NCI-H2227 treated with DMSO at 0.1 percent for 48 hours (cell line): ENCODE measurements at regions not wholly inside any gene's neighbourhood (a gene's known extent, or its start where the extent isn't known, plus 50 kb on each side); places are given as distances from the start of the nearest gene placed in this dataset.

ENCODE experiments used
- DNase-seq: peaks from one replicate; lab custom pipeline; 2025; lab: John Stamatoyannopoulos, UW

DNA sequence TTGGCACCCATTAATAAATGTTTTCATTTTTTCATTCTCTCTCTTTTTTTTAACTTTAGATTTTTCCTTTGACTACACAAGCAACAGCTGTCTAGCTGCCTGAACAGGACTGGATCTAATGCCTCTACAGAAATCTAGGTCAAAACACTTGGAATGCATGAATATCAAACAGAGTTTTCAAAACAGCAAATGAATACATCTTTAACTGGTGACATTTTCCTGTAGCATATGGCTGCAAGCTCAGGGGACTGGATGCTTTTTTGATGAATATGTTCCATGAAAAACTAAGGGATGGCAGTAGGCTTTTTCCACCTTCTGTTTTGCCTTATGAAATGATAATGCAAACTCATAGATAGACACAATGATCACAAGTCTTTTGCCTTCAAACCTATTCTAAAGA, 661.7 kb downstream of the MCTP2 start:
- DNase-seq = no peak

DNA sequence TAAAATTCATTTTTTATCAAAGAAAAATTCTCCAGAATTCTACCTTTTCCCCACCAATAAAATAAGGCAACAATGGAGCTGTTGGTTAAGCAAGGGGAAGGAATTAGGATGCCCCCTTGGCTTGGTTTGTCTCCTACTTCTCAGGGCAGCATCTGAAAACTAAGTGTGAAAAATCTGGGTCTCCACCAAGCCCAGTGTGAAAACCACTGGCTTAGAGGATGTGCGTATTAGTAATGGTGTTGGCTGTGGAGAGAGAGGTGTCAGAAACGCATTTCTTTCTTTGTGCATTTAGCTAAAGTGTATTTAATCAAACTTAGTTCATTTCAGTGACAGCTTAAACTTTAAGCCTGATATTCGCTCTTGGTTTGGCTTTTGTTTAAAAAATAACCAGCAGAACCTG, 662.7 kb downstream of the MCTP2 start:
- DNase-seq = no peak

DNA sequence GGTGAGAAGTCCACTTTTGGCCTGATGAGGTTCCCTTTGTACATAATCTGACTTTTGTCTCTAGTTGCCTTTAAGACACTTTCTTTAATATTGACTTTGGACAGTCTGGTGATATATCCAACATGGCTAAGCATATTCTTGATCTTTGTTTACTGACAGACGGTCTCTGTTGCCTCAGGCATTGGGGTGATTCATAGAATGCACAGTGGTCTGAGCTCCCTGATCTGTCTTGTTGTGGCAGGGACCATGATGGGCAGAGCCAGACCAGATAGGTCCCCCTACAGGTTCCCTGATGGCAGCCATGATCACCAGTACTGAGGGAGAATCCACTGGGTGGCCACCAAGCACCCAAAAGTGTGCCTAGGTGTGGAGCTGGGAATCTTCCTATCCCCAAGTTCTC, 678.1 kb downstream of the MCTP2 start:
- no peak for DNase-seq

DNA sequence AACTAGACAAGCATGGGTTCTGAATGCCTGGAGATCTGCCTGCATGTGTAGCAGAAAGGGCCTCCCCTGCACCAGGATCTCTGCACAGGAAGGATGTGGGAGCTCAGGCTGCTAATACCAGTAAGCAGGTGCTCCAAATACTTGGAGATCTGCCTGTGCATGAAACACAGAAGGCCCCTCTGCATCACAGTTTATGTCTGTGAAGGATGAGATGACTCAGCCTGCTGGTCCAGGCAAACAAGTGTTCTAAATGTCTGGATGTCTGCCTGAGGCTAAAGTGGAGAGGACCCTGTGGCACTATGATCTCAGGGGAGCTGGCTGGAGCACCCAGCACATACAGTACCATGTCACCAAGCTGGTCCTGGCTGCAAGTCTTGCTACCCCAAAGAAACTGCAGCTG, 678.8 kb downstream of the MCTP2 start:
- no peak for DNase-seq

DNA sequence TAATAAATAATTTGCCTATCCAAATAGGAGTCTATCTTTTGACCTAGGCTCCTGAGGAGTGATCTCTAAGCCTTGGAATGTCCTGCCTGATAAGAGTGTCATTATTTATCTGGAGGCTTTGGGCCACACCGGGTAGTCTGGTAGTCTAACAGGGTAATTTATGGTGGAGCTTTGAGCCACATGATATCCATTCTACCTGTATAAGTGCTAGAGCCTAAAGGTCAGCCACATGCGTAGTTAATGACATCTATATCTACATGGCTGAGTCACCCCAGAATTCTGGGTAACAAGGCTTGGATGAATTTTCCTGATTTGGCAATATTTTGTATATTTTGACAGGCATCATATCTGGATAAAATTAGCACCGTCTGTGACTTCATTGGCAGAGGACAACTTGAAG, 681.4 kb downstream of the MCTP2 start:
- no peak for DNase-seq

DNA sequence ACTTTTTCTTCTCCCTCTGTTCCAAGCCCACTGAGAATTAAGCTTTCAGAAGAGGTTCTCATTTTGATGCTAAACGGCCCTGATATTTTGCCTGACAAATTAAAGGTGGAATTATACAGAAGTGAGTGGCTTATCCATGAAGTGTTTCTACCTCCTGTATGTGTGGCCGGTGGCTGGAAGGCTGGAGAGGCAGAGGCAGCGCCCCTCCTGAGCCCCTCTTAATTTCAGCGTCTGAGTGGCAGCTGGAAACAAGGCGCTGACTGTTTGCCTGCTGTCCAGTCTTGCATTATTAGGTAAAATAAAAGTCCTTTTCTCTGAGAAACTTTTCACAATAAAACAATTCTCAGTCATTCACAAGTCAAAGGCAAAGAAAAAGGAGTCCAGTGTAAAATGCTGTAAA, 685.7 kb downstream of the MCTP2 start:
- no peak for DNase-seq

DNA sequence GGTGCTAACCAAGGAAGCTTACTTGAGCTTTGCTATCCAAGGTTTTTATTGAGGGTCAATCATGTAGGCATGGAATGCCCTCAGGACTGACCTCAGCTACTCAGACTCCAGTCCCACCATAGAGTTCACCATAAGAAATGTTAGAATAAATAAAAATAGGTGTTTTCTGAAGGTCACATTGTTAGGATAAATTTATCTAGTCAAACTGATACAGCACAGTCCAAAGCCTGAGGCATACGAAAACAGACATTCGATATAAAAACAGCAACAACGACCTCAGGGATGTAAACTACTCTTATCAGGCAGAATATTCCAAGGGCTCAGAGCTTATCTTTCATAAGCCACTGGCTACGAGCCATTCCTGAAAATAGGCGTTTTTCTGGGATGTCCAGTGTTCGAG, 690.6 kb downstream of the MCTP2 start:
- DNase-seq = no peak

DNA sequence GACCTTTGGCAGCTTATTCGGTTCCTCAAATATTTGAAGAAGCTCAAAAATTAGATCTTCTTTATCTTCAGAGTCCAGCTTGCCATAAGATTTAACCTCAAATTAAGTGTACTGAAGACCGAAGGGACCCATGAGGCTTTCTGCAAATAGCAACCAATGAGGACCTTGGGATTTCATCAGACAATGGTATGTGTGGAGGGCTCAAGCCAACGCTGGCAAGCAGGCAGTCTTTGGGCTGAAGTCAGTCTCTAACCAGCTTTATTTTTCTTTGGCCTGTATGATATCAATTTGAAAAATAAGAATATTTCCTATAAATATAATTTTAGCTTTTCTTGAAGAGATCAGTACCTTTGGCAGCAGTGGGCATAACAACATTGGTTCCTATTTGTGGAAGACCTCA, 692.7 kb downstream of the MCTP2 start:
- DNase-seq = no peak

DNA sequence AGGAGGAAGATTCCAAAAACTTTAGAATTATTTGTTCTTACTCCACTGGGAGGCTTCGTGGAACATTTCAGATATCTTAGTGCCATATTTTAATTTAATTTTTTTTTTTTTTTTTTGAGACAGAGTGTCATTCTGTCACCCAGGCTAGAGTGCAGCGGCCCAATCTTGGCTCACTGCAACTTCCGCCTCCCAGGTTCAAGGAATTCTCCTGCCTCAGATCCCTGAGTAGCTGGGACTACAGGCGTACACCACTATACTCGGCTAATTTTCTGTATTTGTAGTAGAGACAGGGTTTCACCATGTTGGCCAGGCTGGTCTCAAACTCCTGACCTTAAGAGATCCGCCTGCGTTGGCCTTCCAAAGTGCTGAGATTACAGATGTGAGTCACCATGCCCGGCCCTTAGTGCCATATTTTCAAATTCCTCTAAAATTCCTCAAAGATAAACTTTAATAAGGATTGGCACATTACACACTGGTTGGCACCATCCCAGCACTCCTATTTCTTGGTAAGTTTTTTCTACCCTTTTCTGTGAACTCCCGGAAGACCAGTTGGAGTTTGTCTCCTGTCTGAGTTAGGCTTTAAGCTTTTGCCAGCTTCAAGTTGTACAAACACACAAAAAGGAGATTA, 693.7 kb downstream of the MCTP2 start:
- no peak for DNase-seq

DNA sequence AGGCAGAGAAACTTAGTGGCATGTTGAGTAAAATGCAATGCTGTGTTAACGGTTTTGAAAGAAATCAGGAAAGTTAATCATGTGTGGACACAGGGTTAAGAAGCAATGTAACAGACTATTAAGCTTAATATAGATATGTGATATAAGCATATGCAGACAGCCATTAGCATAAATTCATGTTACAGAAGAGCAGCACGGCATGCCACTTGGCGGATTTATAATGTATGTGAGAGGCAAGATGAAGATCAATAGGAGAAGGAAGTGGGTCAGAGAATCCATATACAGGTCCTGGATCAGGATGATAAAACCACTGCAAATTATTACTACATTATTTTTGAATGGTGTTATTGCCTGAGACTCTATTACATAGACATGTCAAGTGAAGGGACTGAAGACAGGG, 694.3 kb downstream of the MCTP2 start:
- DNase-seq = no peak

DNA sequence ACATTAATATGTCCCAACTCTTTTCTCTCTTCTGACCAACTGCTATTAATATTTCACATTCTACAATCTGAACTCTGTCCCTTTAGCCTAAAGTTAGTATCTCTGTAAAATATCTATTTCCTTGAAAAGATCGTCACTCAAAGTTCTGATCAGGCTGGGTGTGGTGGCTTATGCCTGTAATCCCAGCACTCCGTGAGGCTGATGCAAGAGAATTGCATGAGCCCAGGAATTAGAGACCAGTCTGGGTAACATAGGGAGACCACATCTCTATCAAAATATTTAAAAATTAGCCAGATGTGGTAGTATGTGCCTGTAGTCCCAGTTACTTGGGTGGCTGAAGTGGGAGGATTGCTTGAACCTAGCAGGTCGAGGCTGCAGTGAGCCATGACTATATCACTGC, 695.6 kb downstream of the MCTP2 start:
- no peak for DNase-seq

DNA sequence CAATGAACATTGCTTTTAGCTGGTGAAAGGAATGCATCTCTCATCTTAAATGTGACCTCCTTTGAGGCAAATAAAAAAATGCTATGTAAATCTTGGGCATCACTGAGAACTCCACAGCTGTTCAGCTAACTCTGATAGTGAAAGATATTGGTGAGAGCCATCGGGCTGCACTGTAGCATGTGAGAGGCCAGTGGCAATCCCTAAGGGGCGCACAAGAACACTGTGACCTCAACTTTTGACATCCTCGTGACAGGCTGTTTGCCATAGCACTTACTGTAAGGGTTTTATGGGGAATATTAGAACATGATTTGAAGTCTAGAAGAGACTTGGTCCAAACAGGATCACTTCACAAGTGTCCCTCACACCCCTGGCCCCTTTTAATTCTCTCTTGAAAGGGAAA, 697.9 kb downstream of the MCTP2 start:
- DNase-seq = no peak

DNA sequence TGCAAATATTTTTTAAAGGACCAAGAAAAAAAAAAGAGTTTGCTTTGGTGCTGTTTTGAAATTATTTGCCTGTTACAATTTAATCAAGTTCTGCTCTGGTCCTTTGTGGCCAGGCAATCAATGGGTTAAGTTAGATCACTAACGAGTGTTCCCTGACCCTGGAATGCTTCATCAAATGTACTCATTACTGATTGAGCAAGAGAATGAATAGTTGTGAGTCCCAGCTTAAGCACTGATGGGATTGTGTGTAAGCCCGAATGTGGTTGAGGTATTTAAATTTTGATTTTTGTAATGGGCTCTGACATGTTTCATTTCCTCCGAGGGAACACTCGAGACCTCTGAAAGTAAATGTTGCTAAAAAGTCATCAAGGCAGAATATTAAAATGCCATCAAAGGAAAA, 699.1 kb downstream of the MCTP2 start:
- DNase-seq = no peak

DNA sequence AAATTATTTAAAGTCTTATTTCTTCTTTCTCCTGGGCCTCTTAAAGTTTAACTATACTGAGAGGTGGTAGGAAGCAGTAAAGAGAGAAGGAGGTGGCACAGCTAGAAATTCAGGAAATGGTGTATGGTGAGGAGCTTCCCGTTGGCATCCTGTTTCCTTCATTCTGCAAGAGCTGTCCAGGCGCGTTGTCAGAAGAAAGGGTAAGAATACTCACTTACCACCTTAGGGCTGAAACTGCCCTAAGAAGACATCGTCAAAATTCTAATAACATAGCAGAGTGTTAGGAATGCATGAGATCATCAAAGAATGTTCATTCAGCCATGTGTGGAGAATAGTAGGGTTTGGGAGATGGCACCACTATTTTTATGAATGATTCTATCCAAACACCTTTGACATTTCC, 699.6 kb downstream of the MCTP2 start:
- no peak for DNase-seq

DNA sequence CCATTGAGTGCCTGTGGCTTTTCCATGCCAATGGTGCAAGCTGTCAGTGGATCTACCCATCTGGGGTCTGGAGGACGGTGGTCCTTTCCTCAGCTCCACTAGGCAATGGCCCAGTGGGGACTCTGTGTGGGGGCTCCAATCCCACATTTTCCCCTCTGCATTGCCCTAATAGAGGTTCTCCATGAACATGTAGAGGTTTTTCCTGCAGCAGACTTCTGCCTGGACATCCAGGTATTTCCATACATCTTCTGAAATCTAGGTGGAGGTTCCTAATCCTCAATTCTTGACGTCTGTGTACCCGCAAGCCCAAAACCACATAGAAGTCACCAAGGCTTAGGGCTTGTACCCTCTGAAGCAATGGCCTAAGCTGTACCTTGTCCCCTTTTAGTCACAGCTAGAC, 703.1 kb downstream of the MCTP2 start:
- DNase-seq = no peak

DNA sequence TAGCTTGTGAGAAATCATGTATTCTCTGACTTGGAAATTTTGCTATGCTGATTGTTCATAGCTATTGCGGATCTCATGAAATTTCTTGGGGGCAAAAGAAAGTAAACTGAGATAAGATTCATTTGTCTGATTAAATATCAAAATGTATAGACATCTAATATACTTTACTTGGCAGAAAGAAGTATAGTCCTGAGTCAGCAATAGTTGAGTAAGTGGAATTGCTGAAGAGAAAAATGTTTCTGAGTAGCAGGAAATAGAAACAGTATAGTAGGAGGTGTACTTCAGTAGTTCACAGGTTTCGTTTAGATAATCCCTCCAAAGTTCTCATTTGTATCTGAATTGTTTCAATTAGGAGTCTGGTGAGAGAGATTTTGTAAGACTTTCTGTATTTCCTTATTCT, 705.9 kb downstream of the MCTP2 start:
- no peak for DNase-seq

DNA sequence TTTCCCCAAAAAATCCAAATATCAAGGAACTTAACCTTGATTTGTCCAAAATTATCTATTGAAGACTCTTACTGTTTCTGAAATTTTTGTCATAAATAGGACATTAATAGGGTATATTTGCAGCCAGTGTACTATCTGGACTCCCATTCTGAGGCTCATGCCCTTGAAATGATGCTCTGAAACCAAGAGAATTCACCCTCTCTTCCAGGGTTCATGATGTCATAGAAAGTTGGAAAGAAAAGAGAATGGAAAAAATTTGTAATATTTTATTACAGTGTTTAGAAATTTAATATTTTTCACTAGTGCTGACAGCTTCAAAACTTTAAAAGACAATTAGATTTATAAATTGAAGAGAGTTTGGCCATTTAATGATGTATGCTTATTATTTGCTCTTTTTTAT, 712.5 kb downstream of the MCTP2 start:
- DNase-seq = no peak

DNA sequence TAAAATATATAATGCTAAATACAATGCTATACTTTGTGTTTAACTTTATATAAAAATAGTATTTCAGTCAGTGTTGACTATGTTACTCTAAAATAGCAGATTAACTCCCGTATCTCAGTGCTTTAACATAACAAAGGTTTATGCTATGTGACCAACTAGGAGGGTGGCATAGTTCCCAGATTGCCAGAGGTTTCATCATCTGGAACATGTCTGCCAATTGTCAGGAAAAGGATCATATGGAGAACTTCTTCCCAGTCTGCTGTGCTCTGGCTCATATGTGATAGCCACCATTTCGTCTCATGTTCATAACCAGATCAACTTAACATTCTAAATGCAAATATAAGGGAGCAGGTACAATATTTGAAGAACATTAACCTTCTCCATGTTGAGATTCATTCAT, 720.2 kb downstream of the MCTP2 start:
- DNase-seq = no peak

DNA sequence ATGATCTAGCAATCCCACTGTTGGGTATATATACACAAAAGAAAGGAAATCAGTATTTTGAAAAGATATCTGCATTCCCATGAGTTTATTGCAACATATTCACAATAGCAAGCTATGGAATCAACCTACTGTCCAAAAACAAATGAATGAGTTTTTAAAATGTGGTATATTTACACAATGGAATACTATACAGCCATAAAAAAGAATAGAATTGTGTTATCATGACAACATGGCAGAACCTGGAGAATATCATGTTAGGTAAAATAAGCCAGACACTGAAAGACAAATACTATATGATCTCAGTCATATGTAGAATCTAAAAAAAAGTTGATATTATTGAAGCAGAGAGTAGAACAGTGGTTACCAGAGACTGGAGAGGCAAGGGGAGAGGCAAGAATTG, 732.6 kb downstream of the MCTP2 start:
- DNase-seq = no peak

DNA sequence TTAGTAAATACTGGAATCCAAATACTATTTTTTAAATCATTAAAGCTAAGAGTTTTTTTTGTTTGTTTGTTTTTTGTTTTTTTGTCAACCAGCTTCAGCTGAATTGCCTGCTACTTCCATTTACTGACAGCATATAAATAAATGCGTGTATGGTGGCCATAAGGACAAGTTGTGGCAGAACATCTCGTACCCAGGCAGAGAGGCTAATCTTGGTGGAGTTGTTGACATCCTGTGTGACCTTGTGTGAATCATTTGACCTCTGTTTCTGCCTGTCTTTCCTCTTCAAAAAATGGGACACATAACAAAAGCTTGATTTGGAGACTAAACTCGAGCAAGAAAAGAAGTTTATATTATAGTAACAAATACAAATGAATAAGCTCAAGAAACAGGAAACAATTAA, 734.2 kb downstream of the MCTP2 start:
- DNase-seq = no peak

DNA sequence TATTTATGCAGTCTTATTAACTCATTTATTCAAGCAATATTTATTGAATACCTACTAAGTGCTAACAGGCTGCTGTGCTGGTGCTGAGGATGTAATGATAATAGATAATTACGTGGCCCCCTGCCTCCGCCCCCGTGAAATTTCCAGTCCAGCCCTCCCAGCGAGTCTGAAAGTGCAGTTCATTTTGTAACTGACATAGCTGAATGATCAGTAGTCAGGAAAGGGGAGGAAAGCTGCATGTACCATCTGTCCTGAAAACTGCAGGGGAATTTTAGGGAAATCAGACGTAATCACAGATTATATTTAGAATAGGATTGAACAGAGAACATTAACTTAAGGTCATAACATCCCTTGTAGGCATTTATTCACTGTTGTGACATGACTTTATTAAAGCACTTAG, 736.8 kb downstream of the MCTP2 start:
- no peak for DNase-seq

DNA sequence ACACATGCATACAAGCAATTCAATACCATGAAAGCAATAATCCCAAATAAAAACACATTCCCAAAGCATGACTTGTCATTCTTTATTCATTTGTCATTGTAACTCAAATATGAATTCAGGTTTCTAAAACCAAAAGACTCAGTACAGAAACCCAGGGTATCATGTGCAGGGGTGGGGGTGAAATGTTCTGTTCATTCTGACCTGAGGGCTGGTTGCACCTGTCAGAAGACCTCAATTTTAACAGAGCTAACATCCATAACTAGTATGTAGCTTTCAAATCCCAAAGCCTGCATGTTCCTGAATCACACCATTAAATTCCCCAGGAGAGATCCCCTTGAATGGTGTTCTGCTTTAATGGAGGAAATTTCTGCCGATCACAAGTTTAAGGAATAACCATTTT, 738.7 kb downstream of the MCTP2 start:
- no peak for DNase-seq

DNA sequence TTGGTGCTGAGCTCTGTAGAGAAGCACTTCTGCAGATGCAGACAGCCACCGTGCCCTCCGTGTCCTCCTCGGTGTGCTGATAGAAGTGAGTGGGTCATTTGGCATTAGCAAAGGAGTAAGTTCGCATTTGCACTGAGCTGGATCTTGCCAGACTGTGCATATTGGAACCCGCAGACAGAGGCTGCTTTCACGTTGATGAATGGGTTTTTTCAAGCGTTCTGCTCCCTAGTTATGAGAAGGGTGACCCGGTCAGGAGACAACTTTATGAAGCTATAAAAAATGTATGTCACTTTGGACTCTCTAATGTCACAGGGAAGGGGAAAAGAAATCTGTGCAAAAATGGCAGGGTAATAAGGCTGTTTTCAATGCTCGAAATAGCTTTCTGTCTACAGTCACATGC, 739.4 kb downstream of the MCTP2 start:
- no peak for DNase-seq

DNA sequence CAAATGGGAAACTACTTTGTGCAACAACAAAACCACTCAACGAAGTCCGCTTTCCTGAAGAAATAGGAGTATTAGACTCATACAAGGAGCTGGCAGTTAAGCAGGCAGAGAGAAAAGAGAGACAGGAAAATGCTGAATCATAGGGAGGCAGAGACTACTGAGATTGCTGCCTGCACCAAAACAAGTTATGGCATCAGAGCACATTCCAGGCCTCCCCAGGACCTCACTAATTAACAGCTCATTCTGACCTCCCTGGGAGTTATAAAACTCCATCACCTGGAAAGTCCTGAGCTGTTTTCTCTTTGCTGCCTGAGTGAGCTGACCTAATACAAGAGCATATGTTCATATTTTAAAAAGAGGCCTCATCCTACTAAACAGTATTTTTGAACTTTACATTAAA, 741.0 kb downstream of the MCTP2 start:
- no peak for DNase-seq

DNA sequence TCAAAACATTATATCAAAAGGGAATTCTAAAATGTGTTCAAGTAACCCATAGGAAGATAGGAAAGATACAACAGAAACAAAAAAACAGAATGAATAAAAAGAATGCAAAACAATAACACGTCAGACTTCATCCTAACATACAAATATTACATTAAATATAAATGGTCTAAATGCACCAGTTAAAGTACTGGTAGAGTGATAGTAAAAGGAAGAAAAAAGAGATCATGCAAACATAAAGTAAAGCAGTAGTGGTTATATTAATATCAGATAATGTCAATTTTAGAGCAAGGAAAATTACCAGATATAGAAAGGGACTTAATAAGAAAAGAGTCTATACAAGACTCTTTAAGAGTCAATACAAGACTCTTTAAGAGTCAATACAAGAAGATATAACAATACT, 755.7 kb downstream of the MCTP2 start:
- no peak for DNase-seq
